Panc1 (cell line): ENCODE measurements at regions not wholly inside any gene's neighbourhood (a gene's known extent, or its start where the extent isn't known, plus 50 kb on each side); places are given as distances from the start of the nearest gene placed in this dataset.
A peak's percentile ranks its signal among the peaks of the same experiment; 100 is the strongest.

Experiments used
- ATAC-seq: fragments of 200-7000 bp; cut with Tn5 transposase; 2 replicates; pipeline ENCODE4 v1.9.1; 2020; ENCODE audit warnings: mild to moderate bottlenecking, moderate library complexity
- BruUV-seq: library from RNA; stranded (reverse); fragments of 400-500 nt; replicated peaks from 2 replicates; lab custom pipeline; 2021; lab: Mats Ljungman, UMichigan
- CTCF ChIA-PET: fragments of 300-600 bp; sonication (Branson Sonifier 250); formaldehyde crosslinking; loops from one replicate; lab custom pipeline; 2022; ENCODE audit warnings: antibody characterized with exemption; lab: Charles Lee
- POLR2A ChIA-PET: fragments of 300-600 bp; sonication (Branson Sonifier 250); formaldehyde crosslinking; loops from one replicate; lab custom pipeline; 2022; ENCODE audit warnings: antibody characterized with exemption; lab: Charles Lee
- DNase-seq: peaks from one replicate; pipeline ENCODE4 v3.0.0-alpha.2; 2010; ENCODE audit warnings: low read depth, low spot score
- H3K27ac ChIP-seq: 2 replicates; pipeline ENCODE4 v1.5.1; 2011; ENCODE audit warnings: mild to moderate bottlenecking, low read length, inconsistent platforms
- H3K27me3 ChIP-seq: fragments of 200-500 bp; sonication (Bioruptor generic); 2 replicates; pipeline ENCODE4 v1.6.0; 2014; ENCODE audit warnings: low read length, inconsistent platforms; ENCODE audit not compliant: control insufficient read depth, insufficient read depth
- H3K36me3 ChIP-seq: fragments of 200-500 bp; sonication (Bioruptor generic); 2 replicates; pipeline ENCODE4 v1.5.1; 2014; ENCODE audit warnings: inconsistent platforms, mild to moderate bottlenecking, low read length, moderate library complexity; ENCODE audit not compliant: control insufficient read depth, insufficient read depth
- H3K4me1 ChIP-seq: 2 replicates; pipeline ENCODE4 v1.5.1; 2011; ENCODE audit warnings: inconsistent platforms, mild to moderate bottlenecking, low read length, moderate library complexity; ENCODE audit not compliant: control insufficient read depth, insufficient read depth
- H3K4me3 ChIP-seq, 2 experiments: 2 replicates each; pipeline ENCODE4 v1.5.1; 2011 to 2012; ENCODE audit warnings: low read depth in 2 of 2, low read length in 2 of 2, mild to moderate bottlenecking in 2 of 2, inconsistent platforms in 1 of 2, moderate library complexity in 1 of 2
- H3K9me3 ChIP-seq: fragments of 200-500 bp; sonication (Bioruptor generic); 2 replicates; pipeline ENCODE4 v1.5.1; 2014; ENCODE audit warnings: low read depth, mild to moderate bottlenecking, inconsistent platforms, low read length, moderate library complexity; ENCODE audit not compliant: control insufficient read depth, insufficient read depth
- POLR2AphosphoS5 ChIP-seq: IDR thresholded peaks from 2 replicates; pipeline ENCODE4 v1.6.1; 2012; ENCODE audit warnings: mild to moderate bottlenecking, low read depth, low read length, moderate library complexity
- SIN3A ChIP-seq: IDR thresholded peaks from 2 replicates; pipeline ENCODE4 v1.6.1; 2012; ENCODE audit warnings: low read depth, mild to moderate bottlenecking, low read length, moderate library complexity, borderline replicate concordance; ENCODE audit not compliant: insufficient read depth
- TCF7L2 ChIP-seq: IDR thresholded peaks from 2 replicates; pipeline ENCODE4 v1.6.1; 2011; ENCODE audit warnings: mild to moderate bottlenecking, low read depth, low read length, inconsistent platforms
- in situ Hi-C: cut with HindIII; loops from 2 replicates; pipeline ENCODE4 v1.10.0; 2016; ENCODE audit warnings: low sequenced_read_pairs, low pct_unique_long_range_greater_than_20kb
- intact Hi-C: fragments of 100-400 bp; cut with micrococcal nuclease; formaldehyde crosslinking; loops from one replicate; pipeline ENCODE4 v1.10.0; 2022; ENCODE audit not compliant: unreplicated experiment
- TF ChIP-seq, protein P1 (sequence below): fragments of 450-650 bp; IDR thresholded peaks from 2 replicates; pipeline ENCODE4 v1.5.1; 2017; ENCODE audit warnings: mild to moderate bottlenecking
- TF ChIP-seq, protein P2 (sequence below), 2 experiments: IDR thresholded peaks; 2 replicates each; pipeline ENCODE4 v1.6.1; 2011 to 2012; ENCODE audit warnings: low read depth in 2 of 2, control low read depth in 1 of 2, low read length in 1 of 2, mild to moderate bottlenecking in 1 of 2, moderate library complexity in 1 of 2; ENCODE audit not compliant: insufficient read depth in 1 of 2

DNA sequence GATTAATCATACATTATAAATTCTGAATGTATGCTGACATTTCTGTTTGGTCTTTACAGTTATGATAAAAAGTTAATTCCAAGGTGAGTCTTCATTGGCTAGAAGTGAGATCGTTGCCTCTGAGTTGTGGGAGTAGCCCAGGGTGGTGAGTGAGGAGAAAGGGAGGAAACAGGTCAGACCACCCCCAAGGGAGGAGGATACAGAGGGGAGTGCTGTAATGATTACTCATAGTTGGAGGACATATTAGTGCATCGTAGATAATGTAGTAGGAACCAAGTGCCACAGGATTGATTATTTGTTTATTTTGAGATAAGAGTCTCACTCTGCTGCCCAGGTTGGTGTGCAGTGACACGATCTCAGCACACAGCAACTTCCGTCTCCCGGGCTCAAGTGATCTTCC lies 672.2 kb downstream of the INHBA start:
- no peaks in the 10 kb centered on the region for H3K9me3 ChIP-seq
- intact Hi-C loops = no loop called here
- no peak for DNase-seq
- TF ChIP-seq SIN3A (no peak), POLR2AphosphoS5 (no peak), TCF7L2 (no peak)
- TF ChIP-seq, protein P1, sequence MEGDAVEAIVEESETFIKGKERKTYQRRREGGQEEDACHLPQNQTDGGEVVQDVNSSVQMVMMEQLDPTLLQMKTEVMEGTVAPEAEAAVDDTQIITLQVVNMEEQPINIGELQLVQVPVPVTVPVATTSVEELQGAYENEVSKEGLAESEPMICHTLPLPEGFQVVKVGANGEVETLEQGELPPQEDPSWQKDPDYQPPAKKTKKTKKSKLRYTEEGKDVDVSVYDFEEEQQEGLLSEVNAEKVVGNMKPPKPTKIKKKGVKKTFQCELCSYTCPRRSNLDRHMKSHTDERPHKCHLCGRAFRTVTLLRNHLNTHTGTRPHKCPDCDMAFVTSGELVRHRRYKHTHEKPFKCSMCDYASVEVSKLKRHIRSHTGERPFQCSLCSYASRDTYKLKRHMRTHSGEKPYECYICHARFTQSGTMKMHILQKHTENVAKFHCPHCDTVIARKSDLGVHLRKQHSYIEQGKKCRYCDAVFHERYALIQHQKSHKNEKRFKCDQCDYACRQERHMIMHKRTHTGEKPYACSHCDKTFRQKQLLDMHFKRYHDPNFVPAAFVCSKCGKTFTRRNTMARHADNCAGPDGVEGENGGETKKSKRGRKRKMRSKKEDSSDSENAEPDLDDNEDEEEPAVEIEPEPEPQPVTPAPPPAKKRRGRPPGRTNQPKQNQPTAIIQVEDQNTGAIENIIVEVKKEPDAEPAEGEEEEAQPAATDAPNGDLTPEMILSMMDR = no peak
- TF ChIP-seq, protein P2, sequence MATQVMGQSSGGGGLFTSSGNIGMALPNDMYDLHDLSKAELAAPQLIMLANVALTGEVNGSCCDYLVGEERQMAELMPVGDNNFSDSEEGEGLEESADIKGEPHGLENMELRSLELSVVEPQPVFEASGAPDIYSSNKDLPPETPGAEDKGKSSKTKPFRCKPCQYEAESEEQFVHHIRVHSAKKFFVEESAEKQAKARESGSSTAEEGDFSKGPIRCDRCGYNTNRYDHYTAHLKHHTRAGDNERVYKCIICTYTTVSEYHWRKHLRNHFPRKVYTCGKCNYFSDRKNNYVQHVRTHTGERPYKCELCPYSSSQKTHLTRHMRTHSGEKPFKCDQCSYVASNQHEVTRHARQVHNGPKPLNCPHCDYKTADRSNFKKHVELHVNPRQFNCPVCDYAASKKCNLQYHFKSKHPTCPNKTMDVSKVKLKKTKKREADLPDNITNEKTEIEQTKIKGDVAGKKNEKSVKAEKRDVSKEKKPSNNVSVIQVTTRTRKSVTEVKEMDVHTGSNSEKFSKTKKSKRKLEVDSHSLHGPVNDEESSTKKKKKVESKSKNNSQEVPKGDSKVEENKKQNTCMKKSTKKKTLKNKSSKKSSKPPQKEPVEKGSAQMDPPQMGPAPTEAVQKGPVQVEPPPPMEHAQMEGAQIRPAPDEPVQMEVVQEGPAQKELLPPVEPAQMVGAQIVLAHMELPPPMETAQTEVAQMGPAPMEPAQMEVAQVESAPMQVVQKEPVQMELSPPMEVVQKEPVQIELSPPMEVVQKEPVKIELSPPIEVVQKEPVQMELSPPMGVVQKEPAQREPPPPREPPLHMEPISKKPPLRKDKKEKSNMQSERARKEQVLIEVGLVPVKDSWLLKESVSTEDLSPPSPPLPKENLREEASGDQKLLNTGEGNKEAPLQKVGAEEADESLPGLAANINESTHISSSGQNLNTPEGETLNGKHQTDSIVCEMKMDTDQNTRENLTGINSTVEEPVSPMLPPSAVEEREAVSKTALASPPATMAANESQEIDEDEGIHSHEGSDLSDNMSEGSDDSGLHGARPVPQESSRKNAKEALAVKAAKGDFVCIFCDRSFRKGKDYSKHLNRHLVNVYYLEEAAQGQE (IDR thresholded peaks at IDR 0.05; ENCODE audit: insufficient read depth in 1 of 2, low read depth in 2 of 2, low read length in 1 of 2) = no peak
- CTCF ChIA-PET = no interaction called here
- ATAC-seq = no peak
- no peak overlapping the region for H3K27ac ChIP-seq
- in situ Hi-C loops = no loop called here
- BruUV-seq = no TSS peak
- no peaks in the 10 kb centered on the region for H3K4me1 ChIP-seq
- H3K27me3 ChIP-seq = no peaks in the 10 kb centered on the region
- POLR2A ChIA-PET = no interaction called here
- no peak overlapping the region for H3K4me3 ChIP-seq
- H3K36me3 ChIP-seq = no peaks in the 10 kb centered on the region

DNA sequence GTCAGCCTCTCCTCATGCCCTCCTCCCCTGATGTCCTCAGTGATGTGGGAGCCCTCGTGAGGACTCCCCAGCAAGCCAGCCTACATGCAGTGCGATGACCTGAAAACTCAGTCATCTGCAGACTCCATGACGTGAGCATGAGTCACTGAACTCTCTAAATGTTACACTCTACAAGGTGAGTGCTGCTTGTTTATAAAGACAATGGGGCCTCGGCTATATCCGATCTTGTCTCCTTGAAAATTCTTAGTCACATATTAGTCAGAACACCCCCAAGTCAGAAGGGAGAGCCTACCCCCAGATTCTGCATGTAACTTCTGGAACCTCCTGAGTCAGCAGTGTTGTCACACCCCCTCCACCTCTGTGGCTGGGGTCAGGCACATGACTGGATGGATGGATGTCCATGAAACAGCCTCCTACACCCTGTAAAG lies 673.8 kb downstream of the INHBA start:
- peak; percentile 84 for DNase-seq
- ATAC-seq = peak; percentile 87
- H3K36me3 ChIP-seq = no peaks in the 10 kb centered on the region

More for the DNA sequence above, 673.8 kb downstream of the INHBA start:
- no TSS peak for BruUV-seq
- ChIA-PET POLR2A (no interaction called here), CTCF (no interaction called here)
- TF ChIP-seq, protein P2 (IDR thresholded peaks at IDR 0.05; ENCODE audit: insufficient read depth in 1 of 2, low read depth in 2 of 2, low read length in 1 of 2) = no peak
- TF ChIP-seq TCF7L2 (no peak), POLR2AphosphoS5 (no peak), SIN3A (no peak)
- TF ChIP-seq, protein P1 = no peak
- Histone ChIP-seq H3K4me3 (no peak overlapping the region), H3K27me3 (no peaks in the 10 kb centered on the region), H3K27ac (no peak overlapping the region), H3K4me1 (no peaks in the 10 kb centered on the region), H3K9me3 (no peaks in the 10 kb centered on the region)
- intact Hi-C loops = no loop called here
- in situ Hi-C loops = no loop called here
